GM12872 (cell line): ENCODE measurements at regions not wholly inside any gene's neighbourhood (a gene's known extent, or its start where the extent isn't known, plus 50 kb on each side); places are given as distances from the start of the nearest gene placed in this dataset.

Source experiments
- CTCF ChIP-seq: IDR thresholded peaks from 3 replicates; pipeline ENCODE4 v1.5.1; 2011; ENCODE audit warnings: low read depth, mild to moderate bottlenecking, low read length, moderate library complexity; ENCODE audit not compliant: insufficient read depth

- TF ChIP-seq CTCF: no peak
These were observed 135.4 kb downstream of the HAUS1 start for GRCh38 chr18:46239549-46239948.

DNA sequence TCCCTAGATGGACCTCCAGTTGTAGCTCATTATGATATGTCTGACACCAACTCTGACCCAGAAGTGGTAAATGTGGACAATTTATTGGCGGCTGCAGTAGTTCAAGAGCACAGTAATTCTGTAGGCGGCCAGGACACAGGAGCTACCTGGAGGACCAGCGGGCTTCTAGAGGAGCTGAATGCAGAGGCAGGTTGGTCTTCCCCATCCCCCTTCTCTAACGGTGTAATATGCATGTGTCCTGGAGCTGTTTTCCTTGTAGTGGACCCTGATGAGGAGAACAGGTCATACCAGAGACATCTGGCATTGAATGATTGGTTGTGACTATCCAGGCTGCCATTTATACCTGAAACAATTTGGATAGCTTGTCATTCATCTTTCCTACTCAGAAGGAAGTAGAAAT, 135.8 kb downstream of the HAUS1 start:
- no peak for TF ChIP-seq CTCF

- TF ChIP-seq CTCF: no peak
These were observed 138.0 kb downstream of the HAUS1 start for GRCh38 chr18:46242183-46242582.

- TF ChIP-seq CTCF: no peak
These were observed 138.9 kb downstream of the HAUS1 start for GRCh38 chr18:46243095-46243494.

DNA sequence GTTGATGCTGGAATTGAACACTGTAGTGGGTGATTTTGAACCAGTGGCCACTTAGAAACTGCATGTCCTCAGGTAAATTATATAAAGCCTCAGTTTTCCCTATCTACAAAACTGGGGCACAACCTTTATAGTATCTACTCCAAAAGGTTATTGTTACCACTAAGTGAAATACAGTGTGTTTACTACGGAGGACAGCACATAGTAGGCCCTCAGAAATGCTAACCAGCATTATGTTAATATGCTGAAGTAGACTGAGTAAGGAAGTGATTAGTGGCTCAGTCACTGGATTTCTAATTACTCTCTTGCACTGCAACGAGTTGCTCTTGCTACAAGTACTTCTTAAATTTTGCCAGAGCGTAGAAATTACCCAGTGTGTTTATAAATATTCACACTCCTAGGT, 139.5 kb downstream of the HAUS1 start:
- TF ChIP-seq CTCF: no peak

- no peak for TF ChIP-seq CTCF
These were observed 141.9 kb downstream of the HAUS1 start for GRCh38 chr18:46246101-46246500.

- no peak for TF ChIP-seq CTCF
These were observed 143.8 kb downstream of the HAUS1 start for GRCh38 chr18:46247942-46248341.
